Stimulated activated CD8-positive, alpha-beta memory T cell treated with anti-CD3 and anti-CD28 coated beads, Interleukin-15, amount 100 ng/mL, for 24 hours (primary cell): ENCODE measurements at regions not wholly inside any gene's neighbourhood (a gene's known extent, or its start where the extent isn't known, plus 50 kb on each side); places are given as distances from the start of the nearest gene placed in this dataset.

Source experiments
- DNase-seq: peaks from one replicate; pipeline ENCODE4 v3.0.0-alpha.2; 2020; ENCODE audit warnings: low read depth

GRCh38 chr13:31929031-31929770 lies 102.4 kb upstream of the FRY start:
- DNase-seq = no peak

DNA sequence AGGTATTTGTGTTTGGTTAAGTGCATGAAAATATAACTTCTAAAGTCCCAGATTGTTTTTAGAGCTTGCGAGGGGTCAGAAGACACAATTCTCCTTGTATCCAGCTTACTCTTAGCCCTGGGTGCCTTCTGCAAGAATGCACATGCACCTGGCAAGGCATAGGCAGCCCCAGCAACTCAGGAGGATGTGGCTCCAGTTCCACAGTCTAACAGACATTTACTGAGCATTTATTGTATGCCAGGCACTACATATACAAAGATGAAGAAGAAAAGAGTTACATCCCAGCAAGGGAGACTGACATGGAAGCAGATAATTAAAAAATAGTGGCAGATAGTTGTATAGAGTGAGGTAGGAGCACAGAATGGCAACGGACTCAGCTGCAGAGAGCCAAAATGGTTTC lies 101.1 kb upstream of the FRY start:
- DNase-seq = no peak

DNA sequence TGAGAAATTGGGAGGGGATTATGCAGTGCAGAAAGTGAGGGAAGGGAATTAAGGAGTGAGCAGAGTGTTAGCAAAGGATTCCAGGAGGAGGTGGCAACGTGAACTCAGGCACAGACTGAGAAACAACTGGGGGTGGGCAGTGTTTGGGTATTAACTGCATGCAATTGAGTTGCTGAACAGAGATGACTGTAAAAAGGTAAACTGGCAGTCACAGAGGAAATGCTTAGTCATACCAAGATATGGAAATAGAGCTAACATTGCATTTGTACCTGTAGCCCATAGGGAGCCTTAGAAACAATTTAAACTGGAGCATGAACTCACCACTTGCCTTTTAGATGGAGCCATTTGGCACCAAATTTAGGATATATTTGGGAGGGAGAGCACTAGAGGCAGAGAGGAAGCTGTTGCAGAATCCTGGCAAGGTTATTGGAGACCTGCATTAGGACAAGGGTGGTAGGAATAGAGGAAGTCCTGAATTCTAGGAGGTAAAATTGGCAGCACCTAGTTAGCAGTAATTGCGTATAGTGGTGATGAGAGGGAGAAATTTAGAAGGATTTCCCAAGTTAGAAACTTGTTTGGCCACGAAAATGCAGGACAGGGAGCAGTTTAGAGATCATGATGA lies 100.6 kb upstream of the FRY start:
- DNase-seq = no peak

- no peak for DNase-seq
These were observed 94.1 kb upstream of the FRY start for GRCh38 chr13:31937436-31937835.

- no peak for DNase-seq
These were observed 91.5 kb upstream of the FRY start for GRCh38 chr13:31940076-31940475.

DNA sequence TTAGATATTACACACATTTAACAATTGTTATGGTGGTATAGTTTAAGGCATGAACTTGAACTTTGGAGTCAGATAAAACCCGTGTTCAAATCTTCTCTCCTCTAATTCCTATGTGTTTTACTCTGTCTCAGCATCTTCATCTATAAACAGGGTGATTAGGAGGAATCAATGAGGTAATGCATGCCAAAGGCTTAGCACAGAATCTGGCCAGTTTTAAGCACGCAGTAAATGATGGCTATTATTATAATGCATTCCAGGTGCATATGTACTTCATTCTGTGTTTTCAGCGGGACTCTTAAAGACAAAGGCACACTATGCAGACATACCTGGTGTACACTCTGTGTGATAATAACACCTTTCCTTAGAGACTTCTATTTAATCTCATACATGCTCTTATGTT lies 88.0 kb upstream of the FRY start:
- DNase-seq = no peak

DNA sequence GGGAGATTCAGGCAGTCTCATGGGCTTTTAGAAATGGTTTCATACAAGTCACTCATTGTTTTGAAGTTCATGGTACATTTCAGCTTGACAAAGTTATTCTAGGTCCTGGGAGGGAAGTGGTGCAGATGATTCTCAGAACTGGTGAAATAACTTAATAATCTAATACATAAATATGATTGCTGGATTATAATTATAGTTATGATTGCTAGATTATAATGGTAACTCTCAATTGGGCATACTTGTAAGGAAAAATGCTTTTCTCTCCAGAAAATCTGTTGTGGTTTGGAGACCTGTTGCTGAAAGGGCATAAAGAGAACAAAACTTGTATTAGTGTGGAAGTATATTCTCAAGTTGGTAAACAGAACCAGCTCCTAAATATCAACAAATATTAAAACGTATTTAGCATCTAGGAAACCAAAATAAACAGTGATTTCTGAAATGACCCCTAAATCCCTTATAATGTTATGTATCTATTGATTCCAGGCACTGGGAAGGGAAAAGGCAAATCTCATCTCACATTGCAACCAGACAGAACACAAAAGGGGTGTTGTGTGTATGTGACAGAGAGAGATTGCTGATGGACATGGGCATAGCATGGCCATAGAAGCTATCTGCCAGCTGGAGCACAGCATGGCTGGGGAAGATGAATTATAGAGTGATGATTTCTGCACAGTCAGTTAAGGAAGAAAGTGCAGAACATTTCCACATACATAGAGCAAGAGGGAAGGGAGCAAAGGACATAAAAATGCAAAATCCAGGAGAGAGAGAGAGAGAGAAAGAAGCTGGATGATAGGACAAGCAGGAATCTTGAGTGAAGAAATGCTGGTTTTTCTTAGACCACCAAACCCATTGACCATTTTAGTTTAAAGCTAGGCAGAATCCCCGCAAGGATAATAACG lies 87.1 kb upstream of the FRY start:
- DNase-seq = no peak

GRCh38 chr13:31945202-31945961 lies 86.2 kb upstream of the FRY start:
- DNase-seq = no peak

DNA sequence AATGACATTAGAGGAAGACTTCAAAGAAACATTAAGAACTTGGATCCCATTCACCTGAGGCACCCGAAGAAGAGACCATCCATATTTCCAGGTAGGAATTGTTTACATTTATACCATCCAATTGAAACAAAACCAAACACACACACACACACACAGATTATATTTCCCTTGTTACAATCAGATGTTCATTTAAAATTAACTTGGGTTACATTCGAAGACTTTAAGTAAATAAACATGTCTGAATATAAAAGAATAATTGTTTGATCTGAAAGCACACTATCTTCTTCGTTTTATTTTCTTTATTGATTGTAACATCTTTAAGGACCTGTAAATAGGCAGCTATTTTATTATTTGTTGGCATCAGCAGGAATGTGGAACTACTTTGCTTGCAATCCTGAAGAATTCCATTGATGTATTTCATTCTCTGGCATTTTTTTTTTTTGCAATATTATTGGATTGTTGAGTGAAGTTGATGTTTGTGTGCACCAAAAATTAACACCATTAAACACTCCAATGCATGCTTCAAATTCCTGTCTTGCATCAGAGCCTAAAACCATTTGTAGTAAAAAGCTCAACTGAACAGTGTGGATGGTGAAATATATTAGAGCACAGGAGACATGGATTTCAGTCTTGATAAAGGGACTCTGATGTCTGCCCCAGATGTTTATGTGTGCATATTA lies 85.3 kb upstream of the FRY start:
- DNase-seq = no peak

- no peak for DNase-seq
These were observed 84.5 kb upstream of the FRY start for GRCh38 chr13:31947105-31947504.

DNA sequence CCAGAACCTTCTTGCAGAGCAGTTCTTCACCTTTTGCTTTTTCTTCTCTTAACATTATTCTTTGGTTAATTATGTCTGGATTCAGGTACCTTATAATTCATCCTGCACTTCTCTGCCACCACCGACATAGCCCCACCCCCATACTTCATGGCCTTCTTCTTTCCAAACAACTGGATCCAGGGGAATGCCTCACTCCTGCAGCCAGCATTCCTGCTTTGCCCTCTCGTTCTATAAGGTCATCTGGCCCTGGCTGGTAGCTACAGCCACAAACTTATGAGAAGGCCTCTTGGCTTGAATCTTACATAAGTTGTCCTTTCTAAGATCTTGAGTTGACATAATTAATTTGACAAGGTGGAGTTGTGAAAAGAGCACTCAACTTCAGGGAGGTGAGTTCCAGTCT lies 84.1 kb upstream of the FRY start:
- no peak for DNase-seq

- no peak for DNase-seq
These were observed 82.1 kb upstream of the FRY start for GRCh38 chr13:31949486-31949885.

- no peak for DNase-seq
These were observed 81.3 kb upstream of the FRY start for GRCh38 chr13:31950111-31950815.

DNA sequence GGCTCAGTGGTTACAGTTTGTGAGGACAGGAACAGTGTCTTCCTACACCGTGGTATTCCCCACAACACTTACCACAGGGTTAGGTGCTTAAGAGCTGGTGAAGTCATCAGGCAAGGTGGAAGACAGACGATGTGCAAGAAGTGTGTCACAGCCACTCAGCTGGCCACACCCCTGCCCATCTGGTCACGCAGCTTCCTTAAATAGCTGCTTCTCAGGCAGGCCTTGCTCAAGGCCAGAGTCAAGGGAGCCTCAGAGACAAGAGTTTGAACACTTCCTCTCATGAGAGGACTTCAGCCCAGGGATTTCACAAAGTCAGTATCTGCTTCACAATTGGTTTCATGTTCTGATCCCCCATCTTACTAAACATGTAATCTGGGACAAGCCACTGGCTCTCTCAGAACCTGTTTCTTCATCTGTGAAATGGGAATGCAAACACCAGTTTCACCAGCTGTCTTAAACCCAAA lies 80.3 kb upstream of the FRY start:
- no peak for DNase-seq

DNA sequence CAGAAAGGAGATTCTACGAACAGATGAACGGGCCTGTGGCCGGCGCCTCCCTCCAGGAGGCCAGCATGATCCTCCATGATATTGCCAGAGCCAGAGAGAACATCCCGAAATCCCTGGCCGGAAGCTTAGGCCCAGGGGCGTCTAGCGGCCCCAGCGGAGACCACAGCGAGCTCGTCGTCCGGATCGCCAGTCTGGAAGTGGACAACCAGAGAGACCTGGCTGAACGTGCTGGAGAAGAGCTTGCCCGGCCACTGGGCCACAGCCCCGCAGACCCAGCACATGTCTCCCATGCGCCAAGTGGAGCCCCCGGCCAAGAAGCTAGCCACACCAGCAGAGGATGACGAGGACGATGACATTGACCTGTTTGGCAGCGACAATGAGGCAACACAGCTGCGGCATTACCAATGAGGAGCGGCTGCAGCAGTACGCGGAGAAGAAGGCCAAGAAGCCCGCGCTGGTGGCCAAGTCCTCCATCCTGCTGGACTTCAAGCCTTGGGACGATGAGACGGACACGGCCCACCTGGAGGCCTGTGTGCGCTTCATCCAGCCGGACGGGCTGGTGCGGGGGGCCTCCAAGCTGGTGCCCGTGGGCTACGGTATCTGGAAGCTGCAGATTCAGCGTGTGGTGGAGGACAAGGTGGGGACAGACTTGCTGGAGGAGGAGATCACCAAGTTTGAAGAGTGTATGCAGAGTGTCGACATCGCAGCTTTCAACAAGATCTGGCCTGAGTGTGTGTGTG lies 78.8 kb upstream of the FRY start:
- DNase-seq = no peak

- no peak for DNase-seq
These were observed 76.5 kb upstream of the FRY start for GRCh38 chr13:31955101-31955500.

DNA sequence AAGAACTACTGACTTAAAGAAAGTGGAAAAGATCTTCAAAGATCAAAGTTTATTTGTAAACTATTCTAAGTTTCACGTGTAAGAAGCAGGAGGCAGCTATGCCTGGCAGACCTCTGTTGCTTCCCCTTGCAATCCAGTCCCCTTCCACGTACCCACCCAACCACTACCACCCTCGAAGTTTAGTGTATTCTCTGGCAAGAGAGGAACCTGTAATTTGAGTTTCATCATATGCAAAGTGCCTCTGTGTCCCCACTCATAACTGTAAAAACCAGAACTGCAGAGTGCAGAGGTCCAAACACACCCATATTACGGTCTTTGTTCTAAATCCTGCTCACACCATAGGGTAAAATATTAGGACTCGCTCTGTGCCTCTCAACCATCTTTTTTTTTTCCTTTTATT lies 75.8 kb upstream of the FRY start:
- DNase-seq = no peak

DNA sequence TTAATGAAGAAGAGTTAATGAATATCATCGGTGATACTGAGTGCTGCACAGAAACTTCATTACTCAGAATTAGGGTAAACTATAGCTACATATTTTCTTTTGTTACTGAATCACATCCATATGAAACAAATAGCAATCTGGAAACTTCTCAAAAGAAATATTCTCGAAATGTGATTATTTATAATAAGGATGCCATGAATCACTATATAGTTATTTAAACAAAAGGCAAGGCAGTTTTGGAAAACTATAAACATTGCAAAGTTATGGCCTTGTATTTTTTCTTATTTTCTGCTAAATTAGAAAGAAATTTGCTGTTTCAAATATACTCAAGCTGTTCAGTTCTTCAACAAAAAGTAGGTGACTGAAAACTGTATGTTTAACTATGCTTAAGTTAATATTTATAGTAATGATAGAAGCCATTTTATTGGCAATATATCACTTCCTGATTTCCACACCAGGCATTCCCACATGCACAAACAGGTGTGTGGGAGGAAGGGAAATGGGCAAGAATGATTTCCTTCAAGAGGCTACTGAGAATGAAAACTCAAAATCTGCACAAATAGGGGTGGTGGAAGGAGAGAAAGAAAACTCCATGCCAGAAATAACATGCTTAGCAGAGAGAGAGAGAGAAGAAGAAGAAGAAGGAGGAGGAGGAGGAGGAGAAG lies 74.5 kb upstream of the FRY start:
- no peak for DNase-seq

DNA sequence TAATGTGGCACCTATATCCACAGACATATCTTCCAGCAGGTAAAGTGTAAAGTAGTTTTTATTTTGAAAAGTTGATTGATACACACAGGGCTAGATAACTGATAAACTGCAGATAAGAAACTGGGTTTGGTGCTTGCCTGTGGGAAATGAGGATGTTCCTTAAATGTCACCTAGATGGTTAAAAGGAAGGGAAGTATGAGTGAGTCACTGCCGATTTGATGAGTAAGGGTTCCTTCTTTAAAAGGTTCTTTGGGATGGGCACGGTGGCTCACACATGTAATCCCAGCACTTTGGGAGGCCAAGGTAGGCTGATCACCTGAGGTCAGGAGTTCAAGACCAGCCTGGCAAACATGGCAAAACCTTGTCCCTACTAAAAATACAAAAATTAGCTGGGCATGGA lies 73.8 kb upstream of the FRY start:
- DNase-seq = no peak
